HL-60 (cell line): ENCODE measurements at regions not wholly inside any gene's neighbourhood (a gene's known extent, or its start where the extent isn't known, plus 50 kb on each side); places are given as distances from the start of the nearest gene placed in this dataset.

Source experiments
- CTCF ChIP-seq: IDR thresholded peaks from one replicate; pipeline ENCODE4 v1.5.1; 2011; ENCODE audit warnings: low read length, control low read depth, inconsistent platforms; ENCODE audit not compliant: insufficient read depth
- GABPA ChIP-seq: IDR thresholded peaks from 2 replicates; pipeline ENCODE4 v1.6.1; 2012; ENCODE audit warnings: low read depth
- POLR2AphosphoS5 ChIP-seq: IDR thresholded peaks from 2 replicates; pipeline ENCODE4 v1.6.1; 2012; ENCODE audit warnings: low read depth
- REST ChIP-seq: IDR thresholded peaks from 2 replicates; pipeline ENCODE4 v1.6.1; 2012; ENCODE audit warnings: low read depth; ENCODE audit not compliant: insufficient replicate concordance

DNA sequence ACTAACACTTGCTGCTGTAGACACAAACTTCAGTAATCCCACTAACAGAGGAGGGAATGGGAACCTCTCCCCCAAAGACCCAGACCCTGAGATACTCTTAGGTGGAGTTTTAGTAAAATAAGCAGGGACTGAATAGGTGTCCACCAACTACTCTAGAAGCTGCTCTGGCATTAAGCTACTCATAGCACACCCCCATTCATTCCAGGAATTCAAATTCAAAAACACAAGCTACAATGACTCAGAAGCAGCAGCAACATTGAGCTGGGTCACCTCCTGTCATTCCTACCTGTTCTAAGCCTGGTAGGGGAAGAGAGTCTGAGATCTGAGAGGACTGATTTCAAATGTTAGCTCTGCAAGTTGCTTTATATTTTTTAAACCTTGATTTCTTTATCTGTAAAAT is 135.4 kb upstream of the FRMPD4 start:
- TF ChIP-seq REST (no peak), CTCF (no peak), GABPA (no peak), POLR2AphosphoS5 (no peak)
